ENCODE measurements at regions not wholly inside any gene's neighbourhood (a gene's known extent, or its start where the extent isn't known, plus 50 kb on each side); places are given as distances from the start of the nearest gene placed in this dataset.

GRCh38 chr4:128364565-128364964 lies 77.0 kb upstream of the PGRMC2 start:
- TF ChIP-seq, protein P1, sequence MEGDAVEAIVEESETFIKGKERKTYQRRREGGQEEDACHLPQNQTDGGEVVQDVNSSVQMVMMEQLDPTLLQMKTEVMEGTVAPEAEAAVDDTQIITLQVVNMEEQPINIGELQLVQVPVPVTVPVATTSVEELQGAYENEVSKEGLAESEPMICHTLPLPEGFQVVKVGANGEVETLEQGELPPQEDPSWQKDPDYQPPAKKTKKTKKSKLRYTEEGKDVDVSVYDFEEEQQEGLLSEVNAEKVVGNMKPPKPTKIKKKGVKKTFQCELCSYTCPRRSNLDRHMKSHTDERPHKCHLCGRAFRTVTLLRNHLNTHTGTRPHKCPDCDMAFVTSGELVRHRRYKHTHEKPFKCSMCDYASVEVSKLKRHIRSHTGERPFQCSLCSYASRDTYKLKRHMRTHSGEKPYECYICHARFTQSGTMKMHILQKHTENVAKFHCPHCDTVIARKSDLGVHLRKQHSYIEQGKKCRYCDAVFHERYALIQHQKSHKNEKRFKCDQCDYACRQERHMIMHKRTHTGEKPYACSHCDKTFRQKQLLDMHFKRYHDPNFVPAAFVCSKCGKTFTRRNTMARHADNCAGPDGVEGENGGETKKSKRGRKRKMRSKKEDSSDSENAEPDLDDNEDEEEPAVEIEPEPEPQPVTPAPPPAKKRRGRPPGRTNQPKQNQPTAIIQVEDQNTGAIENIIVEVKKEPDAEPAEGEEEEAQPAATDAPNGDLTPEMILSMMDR (conservative IDR thresholded peaks at IDR 0.05; ENCODE audit: low read depth, low read length) = no peak
- TF ChIP-seq POLR2A (IDR thresholded peaks at IDR 0.05; ENCODE audit: low read depth, low read length) = no peak

Data from IMR-90 (cell line).